ENCODE measurements at regions not wholly inside any gene's neighbourhood (a gene's known extent, or its start where the extent isn't known, plus 50 kb on each side); places are given as distances from the start of the nearest gene placed in this dataset.

DNA sequence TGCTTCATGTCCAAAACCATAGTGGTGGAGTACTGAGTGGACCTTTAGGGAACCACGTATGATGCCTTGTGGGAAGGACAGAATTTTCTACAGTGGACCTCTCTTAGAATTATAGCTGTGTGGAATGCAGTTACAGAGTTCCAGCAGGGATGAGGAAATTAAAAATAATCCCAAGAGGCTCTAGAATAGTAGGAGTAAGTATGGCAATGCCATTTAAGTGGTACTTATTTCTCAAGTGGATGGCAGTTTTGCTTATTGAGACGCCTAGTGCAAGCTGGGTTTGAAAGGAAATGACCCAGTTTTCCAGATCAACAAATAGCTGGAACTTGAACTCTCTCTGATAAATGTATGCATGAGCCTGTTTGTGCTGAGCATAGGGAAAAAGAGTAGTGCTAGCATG, 431.6 kb downstream of the PRR16 start:
- CTCF ChIA-PET = no interaction called here
- no peaks in the 10 kb centered on the region for H3K9me1 ChIP-seq (ENCODE audit: insufficient read depth, low read length)
- intact Hi-C loops (cut with micrococcal nuclease) (no loop called here), dilution Hi-C loops (cut with HindIII; ENCODE audit: low sequenced_read_pairs, unreplicated experiment) (no loop called here), in situ Hi-C loops (cut with MboI; ENCODE audit: low sequenced_read_pairs) (no loop called here)
- no peak overlapping the region for H3K4me3 ChIP-seq (ENCODE audit: insufficient read depth, low read depth, low read length)
- H3K4ac ChIP-seq (ENCODE audit: low read depth, low read length) = no peak overlapping the region
- POLR2A ChIA-PET (ENCODE audit: unreplicated experiment) = no interaction called here
- ATAC-seq (ENCODE audit: low read depth) (no peak), DNase-seq (no peak)
- H2AK5ac ChIP-seq (ENCODE audit: low read depth, low read length) = no peak overlapping the region
- H2AK9ac ChIP-seq (replicated peaks; ENCODE audit: low read depth, low read length, poor library complexity) = no peak overlapping the region
- no peak overlapping the region for H3K56ac ChIP-seq (ENCODE audit: extremely low read depth, insufficient read depth, low read length)
- no peaks in the 10 kb centered on the region for H3K79me1 ChIP-seq (ENCODE audit: low read depth in 1 of 2, low read length in 2 of 2)
- no peak overlapping the region for H2BK20ac ChIP-seq (ENCODE audit: low read depth, low read length)
- no peaks in the 10 kb centered on the region for H3K9me3 ChIP-seq (ENCODE audit: control insufficient read depth, insufficient read depth, low read length)
- no peak overlapping the region for H3K18ac ChIP-seq (ENCODE audit: low read depth, low read length)
- no peak overlapping the region for H3K23ac ChIP-seq (ENCODE audit: low read depth, low read length)
- H3K27ac ChIP-seq (ENCODE audit: insufficient read depth, low read length) = no peak overlapping the region
- H4K91ac ChIP-seq (ENCODE audit: insufficient read depth, low read depth, low read length) = no peak overlapping the region
- H2BK5ac ChIP-seq (ENCODE audit: low read depth, low read length, poor library complexity, severe bottlenecking) = no peak overlapping the region
- WGBS, 2 experiments (ENCODE audit: extremely low coverage in 2 of 2, insufficient read length in 1 of 2) = no CpG with 5 or more reads among the region's 2 CpGs
- H2AFZ ChIP-seq (replicated peaks; ENCODE audit: low read length, poor library complexity) = no peak overlapping the region
- no peak overlapping the region for H2BK15ac ChIP-seq (ENCODE audit: low read depth, low read length)
- no peak overlapping the region for H4K8ac ChIP-seq (ENCODE audit: low read depth in 2 of 2, low read length in 2 of 2)
- no peak overlapping the region for H4K5ac ChIP-seq (ENCODE audit: low read depth, low read length)
- no peak overlapping the region for H3K9ac ChIP-seq (ENCODE audit: low read depth, low read length)
- H3K27me3 ChIP-seq (ENCODE audit: control insufficient read depth, insufficient read depth, low read length) = no peaks in the 10 kb centered on the region
- no peaks in the 10 kb centered on the region for H3K4me1 ChIP-seq (ENCODE audit: control insufficient read depth, insufficient read depth, low read length)
- no peak overlapping the region for H3K4me2 ChIP-seq (ENCODE audit: low read depth, low read length)
- H3K36me3 ChIP-seq (ENCODE audit: control insufficient read depth, insufficient read depth, low read length) = no peaks in the 10 kb centered on the region
- TF ChIP-seq CTCF (conservative IDR thresholded peaks at IDR 0.05; ENCODE audit: low read depth, low read length) (no peak), RFX5 (IDR thresholded peaks at IDR 0.05; ENCODE audit: low read depth, low read length) (no peak), SMC3 (IDR thresholded peaks at IDR 0.05; ENCODE audit: low read depth, low read length) (no peak), POLR2A (IDR thresholded peaks at IDR 0.05; ENCODE audit: low read depth, low read length) (no peak), CHD1 (IDR thresholded peaks at IDR 0.05; ENCODE audit: low read depth, low read length) (no peak), FOS (IDR thresholded peaks at IDR 0.05; ENCODE audit: low read depth, low read length) (no peak), MXI1 (IDR thresholded peaks at IDR 0.05; ENCODE audit: borderline replicate concordance, low read depth, low read length) (no peak), NFE2L2 (IDR thresholded peaks at IDR 0.05; ENCODE audit: low read depth, low read length) (no peak)
- TF ChIP-seq, protein P1, sequence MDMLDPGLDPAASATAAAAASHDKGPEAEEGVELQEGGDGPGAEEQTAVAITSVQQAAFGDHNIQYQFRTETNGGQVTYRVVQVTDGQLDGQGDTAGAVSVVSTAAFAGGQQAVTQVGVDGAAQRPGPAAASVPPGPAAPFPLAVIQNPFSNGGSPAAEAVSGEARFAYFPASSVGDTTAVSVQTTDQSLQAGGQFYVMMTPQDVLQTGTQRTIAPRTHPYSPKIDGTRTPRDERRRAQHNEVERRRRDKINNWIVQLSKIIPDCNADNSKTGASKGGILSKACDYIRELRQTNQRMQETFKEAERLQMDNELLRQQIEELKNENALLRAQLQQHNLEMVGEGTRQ (IDR thresholded peaks at IDR 0.05; ENCODE audit: low read depth, low read length) = no peak
- H4K20me1 ChIP-seq (ENCODE audit: insufficient read depth, low read length) = no peaks in the 10 kb centered on the region
- BruUV-seq (replicated peaks) = no TSS peak
- no peak overlapping the region for H3K14ac ChIP-seq (replicated peaks; ENCODE audit: low read depth, low read length)
- no peak overlapping the region for H2BK120ac ChIP-seq (ENCODE audit: low read depth, low read length)

All from IMR-90 (cell line).